SK-N-SH (cell line): ENCODE measurements at regions not wholly inside any gene's neighbourhood (a gene's known extent, or its start where the extent isn't known, plus 50 kb on each side); places are given as distances from the start of the nearest gene placed in this dataset.

Source experiments
- CTCF ChIA-PET: fragments of 300-600, 350-600 bp; formaldehyde crosslinking; extraction: SDS; loops from one replicate; lab custom pipeline; 2021; lab: Yijun Ruan, JAX
- POLR2A ChIA-PET: fragments of 350-600 bp; sonication (Branson Sonifier 250); formaldehyde crosslinking; extraction: SDS; loops from one replicate; lab custom pipeline; 2020; ENCODE audit warnings: antibody characterized with exemption, inconsistent platforms; lab: Yijun Ruan, JAX
- DNase-seq: peaks from one replicate; pipeline ENCODE4 v3.0.0; 2012
- H2AFZ ChIP-seq: fragments of 200-600 bp; sonication (generic); 2 replicates; pipeline ENCODE4 v1.8.1; 2016; ENCODE audit warnings: antibody characterized with exemption, mild to moderate bottlenecking, low read depth
- H3F3A ChIP-seq: fragments of 200-600 bp; sonication (generic); replicated peaks from 2 replicates; pipeline ENCODE3; 2016; ENCODE audit warnings: antibody characterized with exemption, mild to moderate bottlenecking; ENCODE audit not compliant: insufficient read depth
- H3K27ac ChIP-seq, 2 experiments: fragments of 200-500 bp in 1 of 2; fragments of 200-600 bp in 1 of 2; sonication (Bioruptor generic) in 1 of 2; sonication (generic), shearing (Covaris generic) in 1 of 2; 2 replicates each; pipeline versions ENCODE4 v1.5.1 to v1.6.1; 2014 to 2016; ENCODE audit warnings: low read depth in 2 of 2, inconsistent platforms in 1 of 2, low read length in 1 of 2, mild to moderate bottlenecking in 1 of 2, mixed read lengths in 1 of 2
- H3K27me3 ChIP-seq: fragments of 200-600 bp; sonication (generic), shearing (Covaris generic); 2 replicates; pipeline ENCODE4 v1.6.1; 2016; ENCODE audit warnings: mixed run types; ENCODE audit not compliant: insufficient read depth
- H3K36me3 ChIP-seq, 2 experiments: fragments of 200-500 bp in 1 of 2; fragments of 200-600 bp in 1 of 2; sonication (Bioruptor generic) in 1 of 2; sonication (generic) in 1 of 2; replicated peaks in 1 of 2; 2 replicates each; pipeline versions ENCODE3 to v1.5.1; 2014 to 2016; ENCODE audit warnings: low read length in 1 of 2, mild to moderate bottlenecking in 1 of 2; ENCODE audit not compliant: insufficient read depth in 2 of 2, control insufficient read depth in 1 of 2
- H3K4me1 ChIP-seq, 2 experiments: fragments of 200-500 bp in 1 of 2; fragments of 200-600 bp in 1 of 2; sonication (Bioruptor generic) in 1 of 2; sonication (generic), shearing (Covaris generic) in 1 of 2; 2 replicates each; pipeline versions ENCODE4 v1.5.1 to v1.6.1; 2014 to 2016; ENCODE audit warnings: low read depth in 1 of 2, low read length in 1 of 2, mixed run types in 1 of 2; ENCODE audit not compliant: insufficient read depth in 2 of 2, control insufficient read depth in 1 of 2
- H3K4me2 ChIP-seq: fragments of 200-600 bp; sonication (generic), shearing (Covaris generic); 2 replicates; pipeline ENCODE4 v1.6.1; 2017; ENCODE audit warnings: mixed run types
- H3K4me3 ChIP-seq, 2 experiments: fragments of 200-500 bp in 1 of 2; fragments of 200-600 bp in 1 of 2; sonication (Bioruptor generic) in 1 of 2; sonication (generic), shearing (Covaris generic) in 1 of 2; 2 replicates each; pipeline versions ENCODE4 v1.5.1 to v1.8.1; 2014 to 2016; ENCODE audit warnings: low read depth in 2 of 2, inconsistent platforms in 1 of 2, low read length in 1 of 2, mild to moderate bottlenecking in 1 of 2, mixed read lengths in 1 of 2, moderate library complexity in 1 of 2
- H3K79me2 ChIP-seq: fragments of 200-600 bp; sonication (generic); 2 replicates; pipeline ENCODE4 v1.8.1; 2017; ENCODE audit warnings: mild to moderate bottlenecking; ENCODE audit not compliant: insufficient read depth
- H3K9ac ChIP-seq: fragments of 200-600 bp; sonication (generic); 2 replicates; pipeline ENCODE4 v1.6.1; 2017; ENCODE audit warnings: mixed run types
- H3K9me2 ChIP-seq: fragments of 200-600 bp; sonication (generic); 2 replicates; pipeline ENCODE4 v1.6.1; 2017; ENCODE audit warnings: mixed run types
- H3K9me3 ChIP-seq: fragments of 200-600 bp; sonication (generic); 2 replicates; pipeline ENCODE4 v1.6.1; 2017; ENCODE audit warnings: mixed run types, mild to moderate bottlenecking, moderate library complexity
- H4K20me1 ChIP-seq: fragments of 200-600 bp; sonication (generic); 2 replicates; pipeline ENCODE4 v1.6.1; 2017; ENCODE audit warnings: mild to moderate bottlenecking, mixed run types; ENCODE audit not compliant: insufficient read depth
- ELF1 ChIP-seq: IDR thresholded peaks from 2 replicates; pipeline ENCODE4 v1.4.0; 2012
- EZH2phosphoT487 ChIP-seq: fragments of 200-600 bp; sonication (generic); IDR thresholded peaks from 2 replicates; pipeline ENCODE4 v1.6.1; 2017; ENCODE audit warnings: low read depth, mixed run types, mild to moderate bottlenecking, antibody characterized with exemption, moderate library complexity, borderline replicate concordance
- GATA2 ChIP-seq: sonication (generic); formaldehyde crosslinking; IDR thresholded peaks from 2 replicates; pipeline ENCODE4 v1.5.0; 2020; ENCODE audit warnings: mild to moderate bottlenecking, missing genetic modification reagents
- MAX ChIP-seq: IDR thresholded peaks from 2 replicates; pipeline ENCODE4 v1.4.0; 2012; ENCODE audit warnings: low read depth
- MEF2A ChIP-seq: IDR thresholded peaks from 2 replicates; pipeline ENCODE4 v1.4.0; 2012; ENCODE audit warnings: low read depth, borderline replicate concordance
- PBX3 ChIP-seq: IDR thresholded peaks from 2 replicates; pipeline ENCODE4; 2012
- RAD21 ChIP-seq: IDR thresholded peaks from 2 replicates; pipeline ENCODE4 v1.6.1; 2012; ENCODE audit warnings: mild to moderate bottlenecking, low read length
- RXRA ChIP-seq: IDR thresholded peaks from 2 replicates; pipeline ENCODE4 v1.4.0; 2012; ENCODE audit warnings: low read depth, mild to moderate bottlenecking, borderline replicate concordance
- SMC3 ChIP-seq: IDR thresholded peaks from 2 replicates; pipeline ENCODE4 v1.6.1; 2012; ENCODE audit warnings: low read depth, low read length, improper control_type of control experiment
- TAF1 ChIP-seq: IDR thresholded peaks from 2 replicates; pipeline ENCODE4 v1.6.1; 2012; ENCODE audit warnings: low read depth, mild to moderate bottlenecking, low read length, moderate library complexity, borderline replicate concordance
- TEAD4 ChIP-seq: IDR thresholded peaks from 2 replicates; pipeline ENCODE4 v1.4.0; 2012; ENCODE audit warnings: mild to moderate bottlenecking, borderline replicate concordance; ENCODE audit not compliant: insufficient read depth
- WGBS: methylation state at CpG from one replicate; pipeline ENCODE4 v1.1.6; 2017; ENCODE audit warnings: low lambda C conversion rate; 5-methylcytosine and 5-hydroxymethylcytosine counted together
- TF ChIP-seq, protein P1 (sequence below): fragments of 150-350 bp; IDR thresholded peaks from 2 replicates; pipeline ENCODE4 v1.6.1; 2016; ENCODE audit warnings: mild to moderate bottlenecking, low read depth, low read length
- TF ChIP-seq, protein P2 (sequence below): fragments of 150-350 bp; IDR thresholded peaks from 2 replicates; pipeline ENCODE4 v1.6.1; 2017; ENCODE audit warnings: antibody characterized with exemption, low read length, low read depth, borderline replicate concordance

- Histone ChIP-seq H3K4me2 (no peak overlapping the region), H3K79me2 (no peaks in the 10 kb centered on the region), H3K36me3 (no peaks in the 10 kb centered on the region), H3F3A (no peaks in the 10 kb centered on the region), H3K9ac (no peak overlapping the region), H3K4me1 (peaks cover 0 to 6% of the 10 kb centered on the region in 2 experiments; a peak in 1 of 4 replicates), H3K4me3 (no peak overlapping the region), H2AFZ (no peak overlapping the region), H4K20me1 (no peaks in the 10 kb centered on the region), H3K27ac (no peak overlapping the region), H3K9me2 (no peaks in the 10 kb centered on the region), H3K27me3 (no peaks in the 10 kb centered on the region), H3K9me3 (no peaks in the 10 kb centered on the region)
- WGBS, result 8% methylated on average over 6 of the region's 6 CpGs
- ChIA-PET CTCF (interaction anchor here (1.5 kb wide), 1 partner anchor 9 kb away, joined by 3 read pairs; no protein-coding TSS in a partner anchor), POLR2A (no interaction called here)
- DNase-seq, result no peak
- TF ChIP-seq SMC3 (no peak), EZH2phosphoT487 (no peak), ELF1 (no peak), TAF1 (no peak), RXRA (no peak), TEAD4 (no peak), MAX (no peak), RAD21 (no peak)
- TF ChIP-seq, protein P1, sequence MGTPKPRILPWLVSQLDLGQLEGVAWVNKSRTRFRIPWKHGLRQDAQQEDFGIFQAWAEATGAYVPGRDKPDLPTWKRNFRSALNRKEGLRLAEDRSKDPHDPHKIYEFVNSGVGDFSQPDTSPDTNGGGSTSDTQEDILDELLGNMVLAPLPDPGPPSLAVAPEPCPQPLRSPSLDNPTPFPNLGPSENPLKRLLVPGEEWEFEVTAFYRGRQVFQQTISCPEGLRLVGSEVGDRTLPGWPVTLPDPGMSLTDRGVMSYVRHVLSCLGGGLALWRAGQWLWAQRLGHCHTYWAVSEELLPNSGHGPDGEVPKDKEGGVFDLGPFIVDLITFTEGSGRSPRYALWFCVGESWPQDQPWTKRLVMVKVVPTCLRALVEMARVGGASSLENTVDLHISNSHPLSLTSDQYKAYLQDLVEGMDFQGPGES, result no peak
- TF ChIP-seq, protein P2, sequence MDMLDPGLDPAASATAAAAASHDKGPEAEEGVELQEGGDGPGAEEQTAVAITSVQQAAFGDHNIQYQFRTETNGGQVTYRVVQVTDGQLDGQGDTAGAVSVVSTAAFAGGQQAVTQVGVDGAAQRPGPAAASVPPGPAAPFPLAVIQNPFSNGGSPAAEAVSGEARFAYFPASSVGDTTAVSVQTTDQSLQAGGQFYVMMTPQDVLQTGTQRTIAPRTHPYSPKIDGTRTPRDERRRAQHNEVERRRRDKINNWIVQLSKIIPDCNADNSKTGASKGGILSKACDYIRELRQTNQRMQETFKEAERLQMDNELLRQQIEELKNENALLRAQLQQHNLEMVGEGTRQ, result no peak
Measured at GRCh38 chr15:97237160-97237559, 723.3 kb upstream of the ARRDC4 start.

- WGBS, result 3% methylated on average over 1 of the region's 1 CpG
Measured at GRCh38 chr15:97248376-97248775, 712.1 kb upstream of the ARRDC4 start.

More at GRCh38 chr15:97248376-97248775, 712.1 kb upstream of the ARRDC4 start:
- H3K9ac ChIP-seq, result no peak overlapping the region
- no peak overlapping the region for H3K4me3 ChIP-seq
- no peaks in the 10 kb centered on the region for H3K9me3 ChIP-seq
- no peaks in the 10 kb centered on the region for H3K4me1 ChIP-seq
- no peaks in the 10 kb centered on the region for H3K9me2 ChIP-seq
- no peaks in the 10 kb centered on the region for H3K36me3 ChIP-seq
- ChIA-PET POLR2A (no interaction called here), CTCF (interaction anchor here (2.0 kb wide), 1 partner anchor 921 kb away, joined by 6 read pairs; no protein-coding TSS in a partner anchor)
- no peak overlapping the region for H3K27ac ChIP-seq
- no peaks in the 10 kb centered on the region for H3K27me3 ChIP-seq
- DNase-seq, result no peak
- H4K20me1 ChIP-seq, result no peaks in the 10 kb centered on the region
- H3K4me2 ChIP-seq, result no peak overlapping the region
- H3F3A ChIP-seq, result no peaks in the 10 kb centered on the region
- H3K79me2 ChIP-seq, result no peaks in the 10 kb centered on the region
- TF ChIP-seq MEF2A (no peak), RXRA (no peak), ELF1 (no peak), GATA2 (no peak), PBX3 (no peak)
- TF ChIP-seq, all 33 proteins: peak for 0
- H2AFZ ChIP-seq, result no peak overlapping the region
